Right lobe of liver (tissue), 4 donors: ENCODE measurements at regions not wholly inside any gene's neighbourhood (a gene's known extent, or its start where the extent isn't known, plus 50 kb on each side); places are given as distances from the start of the nearest gene placed in this dataset.

Source experiments
- CTCF ChIP-seq, 4 donors: fragments of 200-600 bp in 3 of 4; fragments of 450-650 bp in 1 of 4; IDR thresholded peaks; one replicate each; pipeline versions ENCODE4 v1.5.1 to v1.8.0; 2016 to 2022; ENCODE audit warnings: antibody characterized with exemption in 4 of 4, mild to moderate bottlenecking in 2 of 4
- POLR2A ChIP-seq: fragments of 450-650 bp; IDR thresholded peaks from one replicate; pipeline ENCODE4 v1.6.1; 2017; ENCODE audit warnings: antibody characterized with exemption, mild to moderate bottlenecking
- donor health status: DM: no; HTN: no; CAD: no.
- donor health status: DM: no; HTN: no; CAD: no.
- donor health status: DM: no; HTN: yes; CAD: no.

- TF ChIP-seq CTCF (IDR thresholded peaks at IDR 0.05) (no peak), POLR2A (no peak)
Observed at GRCh38 chr13:29978211-29978610, 127.8 kb upstream of the UBL3 start.
